Lower lobe of right lung (tissue), 2 donors: ENCODE measurements at regions not wholly inside any gene's neighbourhood (a gene's known extent, or its start where the extent isn't known, plus 50 kb on each side); places are given as distances from the start of the nearest gene placed in this dataset.

ENCODE experiments used
- ATAC-seq, 2 donors: fragments of 200-7000 bp; cut with Tn5 transposase; one replicate each; pipeline ENCODE4 v1.9.1; 2020 to 2022; ENCODE audit warnings: mild to moderate bottlenecking in 2 of 2, moderate library complexity in 2 of 2
- DNase-seq: peaks from one replicate; pipeline ENCODE4 v3.0.0-alpha.2; 2020
- H3K27ac ChIP-seq: fragments of 200-600 bp; one replicate; pipeline ENCODE4 v1.8.0; 2022
- H3K27me3 ChIP-seq: fragments of 200-600 bp; one replicate; pipeline ENCODE4 v1.8.0; 2022; ENCODE audit warnings: low read depth
- H3K36me3 ChIP-seq: fragments of 200-600 bp; one replicate; pipeline ENCODE4 v1.8.0; 2022; ENCODE audit warnings: mild to moderate bottlenecking
- H3K4me1 ChIP-seq: fragments of 200-600 bp; one replicate; pipeline ENCODE4 v1.8.0; 2022
- H3K4me3 ChIP-seq: fragments of 200-600 bp; one replicate; pipeline ENCODE4 v1.8.0; 2022; ENCODE audit warnings: mild to moderate bottlenecking
- H3K9me3 ChIP-seq: fragments of 200-600 bp; one replicate; pipeline ENCODE4 v1.8.0; 2022
- CTCF ChIP-seq: fragments of 200-600 bp; IDR thresholded peaks from one replicate; pipeline ENCODE4 v1.8.0; 2022; ENCODE audit warnings: antibody characterized with exemption, mild to moderate bottlenecking
- intact Hi-C: fragments of 100-400 bp; cut with DNase I; formaldehyde crosslinking; loops from one replicate; pipeline ENCODE4 v1.11.0; 2022
- donor health status: DM: no; HTN: yes; CAD: no; lungs with severe emphysema.

- DNase-seq, result no peak
- Histone ChIP-seq H3K4me3 (no peak overlapping the region), H3K27me3 (no peaks in the 10 kb centered on the region), H3K27ac (no peak overlapping the region), H3K9me3 (peaks cover 8% of the 10 kb centered on the region), H3K4me1 (no peaks in the 10 kb centered on the region), H3K36me3 (no peaks in the 10 kb centered on the region)
- no peak for ATAC-seq
- intact Hi-C loops, result no loop called here
- TF ChIP-seq CTCF, result no peak
These were observed 130.7 kb upstream of the NREP start for GRCh38 chr5:111887706-111888105.

- Histone ChIP-seq H3K36me3 (no peaks in the 10 kb centered on the region), H3K4me3 (no peak overlapping the region), H3K27ac (no peak overlapping the region), H3K27me3 (no peaks in the 10 kb centered on the region), H3K4me1 (no peaks in the 10 kb centered on the region), H3K9me3 (no peaks in the 10 kb centered on the region)
- no peak for TF ChIP-seq CTCF
- DNase-seq (no peak), ATAC-seq (no peak)
- intact Hi-C loops, result no loop called here
These were observed 112.7 kb upstream of the NREP start for GRCh38 chr5:111869681-111870080.

- Histone ChIP-seq H3K4me1 (no peaks in the 10 kb centered on the region), H3K36me3 (no peaks in the 10 kb centered on the region), H3K4me3 (no peak overlapping the region), H3K9me3 (no peaks in the 10 kb centered on the region), H3K27me3 (no peaks in the 10 kb centered on the region), H3K27ac (no peak overlapping the region)
- TF ChIP-seq CTCF, result no peak
- intact Hi-C loops, result no loop called here
- no peak for DNase-seq
- ATAC-seq, result no peak
These were observed 108.4 kb upstream of the NREP start for GRCh38 chr5:111865356-111865755.

- H3K27me3 ChIP-seq, result no peaks in the 10 kb centered on the region
- no peaks in the 10 kb centered on the region for H3K36me3 ChIP-seq
- DNase-seq, result no peak
- H3K9me3 ChIP-seq, result no peaks in the 10 kb centered on the region
- no peak for TF ChIP-seq CTCF
- intact Hi-C loops, result no loop called here
- H3K4me3 ChIP-seq, result no peak overlapping the region
- no peak for ATAC-seq
- no peak overlapping the region for H3K27ac ChIP-seq
- H3K4me1 ChIP-seq, result no peaks in the 10 kb centered on the region
These were observed 106.8 kb upstream of the NREP start for GRCh38 chr5:111863801-111864200.

- Histone ChIP-seq H3K27me3 (no peaks in the 10 kb centered on the region), H3K4me3 (no peak overlapping the region), H3K36me3 (no peaks in the 10 kb centered on the region), H3K27ac (no peak overlapping the region), H3K9me3 (no peaks in the 10 kb centered on the region), H3K4me1 (no peaks in the 10 kb centered on the region)
- DNase-seq (no peak), ATAC-seq (peak; percentile 51 to 59)
- no peak for TF ChIP-seq CTCF
- intact Hi-C loops, result no loop called here
These were observed 102.7 kb upstream of the NREP start for GRCh38 chr5:111859533-111860270.
